HG02642 (cell line): ENCODE measurements at regions not wholly inside any gene's neighbourhood (a gene's known extent, or its start where the extent isn't known, plus 50 kb on each side); places are given as distances from the start of the nearest gene placed in this dataset.

ENCODE experiments used
- ATAC-seq: cut with Tn5 transposase; IDR thresholded peaks from one replicate; pipeline ENCODE4 v1.9.1; 2021; ENCODE audit warnings: mild to moderate bottlenecking; ENCODE audit not compliant: unreplicated experiment, poor library complexity

DNA sequence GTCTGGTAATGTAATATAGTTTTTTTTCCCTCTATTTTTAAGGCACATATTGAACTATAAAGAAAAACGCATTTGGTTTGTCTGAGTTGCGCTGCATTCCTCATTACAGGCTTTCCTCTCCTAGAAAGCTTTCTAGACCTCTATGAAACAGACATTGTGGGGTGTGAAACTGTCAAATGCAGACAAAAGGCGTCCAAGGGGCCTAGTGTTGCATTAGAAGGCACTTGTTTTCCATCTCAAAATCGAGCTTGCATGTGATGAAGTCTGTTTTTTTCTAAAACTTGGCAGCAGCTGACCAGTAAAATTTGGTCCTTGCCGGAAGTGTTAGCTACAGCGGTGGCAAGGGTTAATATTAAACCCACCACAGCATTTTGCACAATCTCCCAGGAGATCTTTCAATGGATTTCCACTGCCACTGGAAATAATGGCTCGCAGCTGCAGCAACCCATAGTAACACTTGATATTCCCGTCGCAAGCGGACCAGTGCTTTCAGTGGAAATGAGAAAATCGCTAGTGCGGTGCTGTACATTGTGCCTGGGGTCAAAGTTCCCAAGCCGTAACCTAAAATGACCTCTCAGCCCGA, 602.6 kb downstream of the KCNJ2 start:
- ATAC-seq = no peak

GRCh38 chr17:70772761-70773160, 603.4 kb downstream of the KCNJ2 start:
- no peak for ATAC-seq

- no peak for ATAC-seq
Observed at GRCh38 chr17:70773258-70773657, 603.9 kb downstream of the KCNJ2 start.

DNA sequence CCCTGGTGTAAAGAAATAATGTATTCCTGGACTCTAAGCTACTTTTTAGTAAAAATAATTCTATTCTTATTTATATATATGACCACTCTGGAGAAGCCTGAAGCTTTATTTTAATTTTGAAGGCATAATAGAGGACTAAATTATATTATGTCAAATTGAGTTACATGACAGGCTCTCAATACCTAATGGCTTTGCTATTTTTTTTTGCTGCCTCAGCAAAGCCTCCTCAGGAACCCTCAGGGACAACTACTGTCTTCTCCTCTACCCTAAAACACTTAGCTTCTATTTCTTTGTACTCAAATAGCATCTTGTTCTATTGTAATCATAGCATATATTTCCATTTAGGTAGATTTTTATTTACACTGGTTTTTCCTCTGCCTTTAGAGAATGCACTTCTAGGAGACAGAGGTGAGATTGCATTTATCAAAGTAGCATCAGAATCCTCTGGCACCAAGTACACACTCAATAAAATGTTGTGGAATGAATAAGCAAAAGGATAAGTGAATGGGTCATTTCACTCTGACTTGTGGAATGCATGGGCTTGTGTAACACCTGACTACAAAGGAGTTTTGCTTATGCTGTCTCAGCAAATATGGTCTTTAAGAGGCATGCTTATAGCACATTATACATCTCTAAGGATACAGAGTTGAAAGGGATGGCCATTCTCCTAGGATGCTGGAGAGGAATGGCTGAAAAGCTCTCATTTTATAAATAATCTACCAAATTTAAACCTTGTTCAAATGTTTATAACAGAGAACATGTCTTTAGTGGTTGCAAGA, 605.2 kb downstream of the KCNJ2 start:
- no peak for ATAC-seq

GRCh38 chr17:70775679-70776078, 606.3 kb downstream of the KCNJ2 start:
- ATAC-seq = no peak

GRCh38 chr17:70776441-70776840, 607.1 kb downstream of the KCNJ2 start:
- ATAC-seq = no peak

GRCh38 chr17:70780031-70780430, 610.7 kb downstream of the KCNJ2 start:
- no peak for ATAC-seq

DNA sequence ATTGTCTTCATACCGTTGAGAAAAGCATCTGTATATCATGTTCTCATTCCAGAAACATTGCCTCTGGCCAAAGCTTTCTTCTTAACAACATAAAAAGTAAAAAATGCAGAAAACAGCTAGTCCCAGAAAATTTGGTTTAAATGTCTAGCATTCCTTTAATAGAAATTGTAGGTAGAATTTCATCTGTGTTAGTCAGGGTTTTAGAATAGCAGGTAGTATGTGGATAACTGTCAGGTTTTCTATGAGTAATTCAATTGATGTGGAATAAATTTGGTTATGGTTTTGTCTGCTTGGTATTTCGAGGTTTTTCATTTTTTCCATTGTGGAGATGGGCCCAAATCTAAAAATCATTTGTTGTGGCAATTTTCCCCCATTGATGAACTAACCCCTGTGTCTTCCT, 616.7 kb downstream of the KCNJ2 start:
- ATAC-seq = no peak

DNA sequence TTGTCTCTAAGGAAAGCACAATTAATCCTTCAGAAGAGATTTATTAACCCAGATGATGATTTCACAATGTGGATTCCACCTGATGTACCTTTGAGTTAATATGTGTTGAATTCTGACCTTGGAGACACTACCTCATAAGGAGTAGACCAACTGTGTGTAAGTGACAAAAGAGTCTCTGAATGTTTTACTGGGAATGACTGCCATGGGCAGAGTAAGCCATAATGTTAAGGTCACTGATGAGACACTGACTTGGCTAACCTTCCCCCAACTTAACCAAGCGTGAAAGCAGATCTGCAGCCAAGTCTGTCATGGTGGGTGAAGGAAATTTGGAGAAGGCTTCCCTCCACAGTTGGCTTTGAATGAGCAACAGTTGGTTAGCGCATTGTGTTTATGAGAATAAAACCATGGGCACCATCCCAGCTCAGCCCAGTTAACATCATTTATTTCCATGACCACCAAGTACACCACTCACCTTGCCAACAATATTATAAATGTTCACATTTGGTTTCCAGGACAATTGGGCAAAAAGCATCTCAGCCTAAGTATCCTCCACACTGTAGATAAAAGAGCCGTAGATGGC, 618.5 kb downstream of the KCNJ2 start:
- ATAC-seq = no peak

- no peak for ATAC-seq
Observed at GRCh38 chr17:70791748-70792443, 622.6 kb downstream of the KCNJ2 start.

DNA sequence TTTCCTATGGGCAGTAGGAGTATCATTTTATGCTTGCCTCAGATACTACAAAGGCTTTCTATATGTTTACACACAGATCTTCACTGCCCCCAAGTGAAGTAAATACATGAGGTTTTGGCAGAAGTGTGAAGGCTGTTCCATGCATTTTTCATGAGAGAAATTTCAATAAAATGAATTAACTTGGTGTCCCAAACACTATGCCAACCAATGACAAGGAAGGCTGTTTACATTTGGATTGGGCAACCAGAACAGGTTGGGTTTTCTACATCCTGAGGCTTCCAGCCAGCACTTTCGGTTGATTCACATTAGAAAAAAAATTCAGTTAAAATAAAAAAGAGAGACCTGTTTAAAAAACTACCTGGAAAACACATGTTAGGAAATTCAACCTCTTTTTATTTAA, 625.4 kb downstream of the KCNJ2 start:
- no peak for ATAC-seq

- no peak for ATAC-seq
Observed at GRCh38 chr17:70795620-70796019, 626.3 kb downstream of the KCNJ2 start.

- ATAC-seq = no peak
Observed at GRCh38 chr17:70796757-70797156, 627.4 kb downstream of the KCNJ2 start.

- no peak for ATAC-seq
Observed at GRCh38 chr17:70797166-70797565, 627.8 kb downstream of the KCNJ2 start.

DNA sequence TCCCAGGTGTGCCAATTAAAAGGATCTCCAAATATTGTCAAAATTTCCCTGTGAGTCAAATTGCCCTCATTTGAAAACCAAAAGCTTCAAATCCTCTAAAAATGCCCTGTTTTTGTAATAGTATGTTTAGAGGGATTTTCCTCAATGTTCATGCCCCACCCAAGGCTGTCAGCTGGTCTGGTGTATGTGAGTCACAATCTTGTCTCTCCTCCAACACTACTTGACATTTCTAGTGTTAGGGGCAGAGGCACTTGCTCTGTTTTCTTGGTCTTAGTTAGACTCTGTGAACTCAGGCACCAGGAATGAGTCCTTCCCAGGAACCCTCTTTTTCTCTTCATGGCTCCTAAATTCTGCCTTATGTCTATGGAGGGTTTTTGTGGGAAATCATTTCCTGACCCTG, 634.8 kb downstream of the KCNJ2 start:
- ATAC-seq = no peak

GRCh38 chr17:70808596-70808995, 639.3 kb downstream of the KCNJ2 start:
- no peak for ATAC-seq

GRCh38 chr17:70810609-70811008, 641.3 kb downstream of the KCNJ2 start:
- ATAC-seq = no peak

- no peak for ATAC-seq
Observed at GRCh38 chr17:70813355-70813930, 644.1 kb downstream of the KCNJ2 start.

DNA sequence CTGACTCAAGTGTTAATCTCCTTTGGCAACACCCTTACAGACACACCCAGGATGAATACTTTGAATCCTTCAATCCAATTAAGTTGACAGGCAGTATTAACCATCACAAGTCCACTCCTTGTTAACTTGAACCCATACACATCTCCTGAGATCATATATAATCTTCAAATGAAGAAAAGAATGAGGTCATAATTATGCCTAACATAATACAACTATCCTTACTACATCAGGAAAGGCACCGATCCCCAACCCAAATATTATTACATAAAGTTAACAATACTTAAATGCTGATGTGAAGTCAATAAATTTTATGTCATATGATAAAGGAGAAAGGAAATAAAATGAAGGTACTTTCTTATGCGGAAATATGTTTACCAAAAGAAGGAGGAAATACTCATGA, 649.9 kb downstream of the KCNJ2 start:
- no peak for ATAC-seq

DNA sequence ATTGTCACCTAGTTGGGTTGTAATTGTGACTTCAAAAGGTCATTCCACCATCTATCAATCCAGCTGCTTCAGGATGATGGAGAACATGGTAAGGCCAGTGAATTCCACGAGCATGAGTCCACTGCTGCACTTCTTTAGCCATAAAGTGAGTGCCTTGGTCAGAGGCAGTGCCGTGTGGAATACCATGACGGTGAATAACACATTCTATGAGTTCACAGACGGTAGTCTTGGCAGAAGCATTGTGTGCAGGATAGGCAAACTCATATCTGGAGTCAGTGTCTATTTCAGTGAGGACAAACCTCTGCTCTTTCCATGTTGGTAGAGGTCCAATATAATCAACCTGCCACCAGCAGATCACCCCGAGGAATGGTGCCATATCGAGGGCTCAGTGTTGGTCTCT, 650.9 kb downstream of the KCNJ2 start:
- ATAC-seq = no peak
